ENCODE measurements at regions not wholly inside any gene's neighbourhood (a gene's known extent, or its start where the extent isn't known, plus 50 kb on each side); places are given as distances from the start of the nearest gene placed in this dataset.
"Not testable (repeated sequence)": the region's sequence is repeated elsewhere in the genome, so short reads cannot be mapped to it uniquely, and the experiment has no call there.

DNA sequence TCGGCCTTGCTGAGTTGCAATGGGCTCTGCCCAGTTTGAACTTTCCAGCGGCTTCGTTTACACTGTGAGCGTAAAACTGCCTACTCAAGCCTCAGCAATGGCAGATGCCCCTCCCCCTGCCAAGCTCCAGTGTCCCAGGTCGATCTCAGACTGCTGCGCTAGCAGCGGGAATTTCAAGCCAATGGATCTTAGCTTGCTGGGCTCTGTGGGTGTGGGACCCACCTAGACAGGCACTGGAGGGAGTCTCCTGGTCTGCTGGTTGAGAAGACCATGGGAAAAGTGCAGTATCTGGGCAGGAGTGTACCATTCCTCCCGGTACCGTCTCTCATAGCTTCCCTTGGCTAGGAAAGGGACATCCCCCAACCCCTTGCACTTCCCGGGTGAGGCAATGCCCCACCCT is 88.2 kb downstream of the KLHL28 start:
- H3K27ac Mint-ChIP-seq, result no peak overlapping the region
- DNase-seq (ENCODE audit: low spot score in 2 of 2) (no peak), ATAC-seq (no peak)
- peaks cover 0 to 5% of the 10 kb centered on the region in 2 donors for H3K9me3 Mint-ChIP-seq
- no peaks in the 10 kb centered on the region for H3K36me3 Mint-ChIP-seq

DNA sequence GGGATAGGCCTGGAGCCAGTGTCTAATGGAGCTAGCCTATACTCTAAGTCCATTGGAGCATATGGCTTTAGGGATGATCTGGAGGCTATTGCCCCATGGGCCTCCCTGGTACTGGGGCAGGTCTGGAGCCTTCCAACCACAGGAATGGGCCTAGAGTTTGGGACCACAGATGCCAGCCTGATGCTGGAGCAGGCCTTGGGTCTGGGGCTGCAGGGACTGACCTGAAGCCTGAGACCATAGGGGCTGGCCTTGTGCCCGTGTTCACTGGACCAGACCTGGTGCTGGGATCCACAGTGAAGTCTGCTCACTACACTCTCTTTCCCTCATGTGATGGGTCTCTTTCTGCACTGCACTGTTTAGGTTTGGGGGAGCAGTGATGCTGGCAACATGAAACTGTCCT is 95.0 kb downstream of the KLHL28 start:
- Mint-ChIP-seq H3K36me3 (no peaks in the 10 kb centered on the region), H3K27ac (no peak overlapping the region), H3K9me3 (peaks cover 0 to 3% of the 10 kb centered on the region in 2 donors)
- DNase-seq (ENCODE audit: low spot score in 2 of 2) (no peak), ATAC-seq (no peak)

DNA sequence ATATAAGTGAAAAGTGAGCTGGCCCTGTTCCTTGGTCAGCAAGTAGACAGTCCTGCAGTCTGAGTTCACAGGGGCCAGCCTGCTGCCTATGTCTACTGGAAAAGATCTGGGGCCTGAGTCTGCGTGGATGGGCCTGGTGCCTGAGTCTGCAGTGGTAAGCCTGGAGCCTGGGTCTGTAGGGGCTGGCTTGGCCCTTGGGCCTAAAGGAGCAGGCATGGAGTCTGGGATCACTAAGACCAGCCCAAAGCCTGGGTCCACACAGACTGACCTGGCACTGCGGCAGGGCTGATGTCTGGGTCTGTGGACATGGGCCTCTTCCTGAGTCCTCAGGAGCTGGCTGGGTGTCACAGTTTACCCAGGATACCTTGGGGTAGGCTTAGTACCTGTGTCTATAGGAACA is 95.4 kb downstream of the KLHL28 start:
- H3K9me3 Mint-ChIP-seq, result peaks cover 0 to 3% of the 10 kb centered on the region in 2 donors
- no peak overlapping the region for H3K27ac Mint-ChIP-seq
- no peak for DNase-seq (ENCODE audit: low spot score in 2 of 2)
- no peaks in the 10 kb centered on the region for H3K36me3 Mint-ChIP-seq
- no peak for ATAC-seq

DNA sequence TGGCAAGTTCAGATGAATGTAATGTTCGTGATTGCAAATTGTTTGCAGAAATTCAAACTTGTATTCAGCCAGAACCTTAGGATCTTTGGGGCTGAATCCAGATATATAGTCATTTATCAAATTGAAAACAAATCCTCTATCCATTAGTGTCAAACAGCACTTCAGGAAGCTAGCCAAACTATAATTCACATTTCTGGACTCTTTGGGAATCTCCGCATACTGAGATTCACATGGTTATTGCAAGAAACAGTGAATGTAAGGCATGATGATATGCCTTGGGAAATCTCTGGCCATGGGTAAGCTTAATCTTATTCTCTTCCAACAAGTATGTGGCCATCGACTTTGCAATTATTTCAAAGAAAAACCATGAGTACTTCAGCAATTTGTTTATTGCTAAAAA is 98.5 kb downstream of the KLHL28 start:
- ATAC-seq (no peak), DNase-seq (ENCODE audit: low spot score in 2 of 2) (no peak)
- Mint-ChIP-seq H3K36me3 (no peaks in the 10 kb centered on the region), H3K27ac (no peak overlapping the region), H3K9me3 (peaks cover 0 to 3% of the 10 kb centered on the region in 2 donors)

DNA sequence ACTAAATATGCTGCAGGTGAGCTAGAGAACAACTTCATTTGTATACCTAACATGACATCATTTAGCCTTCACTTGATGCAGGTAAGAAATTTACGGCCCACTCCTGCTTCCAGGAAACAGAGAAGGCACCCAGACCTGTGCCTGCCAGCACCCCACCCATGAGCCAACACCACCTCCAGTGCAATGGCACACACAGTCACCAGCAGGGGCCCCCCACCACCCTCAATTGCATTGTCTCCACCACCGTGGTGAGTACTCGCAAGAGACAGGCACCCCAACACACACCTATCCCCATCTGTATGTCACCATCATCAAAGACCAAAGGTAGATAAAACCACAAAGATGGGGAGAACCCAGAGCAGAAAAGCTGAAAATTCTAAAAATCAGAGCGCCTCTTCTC is 107.6 kb downstream of the KLHL28 start:
- Mint-ChIP-seq H3K36me3 (no peaks in the 10 kb centered on the region), H3K9me3 (no peaks in the 10 kb centered on the region), H3K27ac (no peak overlapping the region)
- no peak for DNase-seq (ENCODE audit: low spot score in 2 of 2)
- no peak for ATAC-seq

DNA sequence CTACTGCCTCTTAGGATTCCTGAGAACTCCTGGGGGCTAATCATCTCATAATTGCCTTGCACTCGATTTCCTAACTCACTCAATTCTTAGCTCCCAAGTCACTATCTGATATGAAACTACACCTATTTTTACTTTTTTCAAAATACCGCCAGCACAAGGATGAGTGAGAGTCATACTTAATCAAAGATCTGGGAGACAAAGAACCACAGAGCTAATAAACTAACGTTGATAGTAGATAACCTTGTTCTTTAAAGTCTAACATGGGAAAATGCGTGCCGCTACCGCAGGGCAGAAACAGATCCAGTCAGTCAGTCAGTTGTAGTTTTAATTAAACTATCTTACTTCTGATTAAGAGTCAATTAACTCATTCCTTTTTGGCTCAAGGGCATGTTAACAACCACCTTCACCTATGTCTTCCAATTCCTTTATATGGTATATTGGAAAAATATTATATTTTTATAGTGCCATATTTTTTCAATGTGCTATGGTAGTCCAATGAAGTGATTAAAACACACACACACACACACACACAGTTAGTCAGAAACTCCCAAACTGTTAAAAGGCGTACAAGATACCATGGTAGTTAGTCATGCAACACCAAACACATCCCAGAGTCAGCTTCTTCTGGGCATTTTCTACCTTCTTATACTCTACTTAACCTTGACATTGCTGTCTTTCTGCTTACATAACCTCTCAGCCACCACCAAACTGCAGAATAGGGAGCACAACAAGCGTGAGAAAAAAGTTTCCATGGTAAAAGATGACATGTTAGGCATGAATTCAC is 114.0 kb downstream of the KLHL28 start:
- Mint-ChIP-seq H3K9me3 (no peaks in the 10 kb centered on the region), H3K27ac (no peak overlapping the region), H3K36me3 (no peaks in the 10 kb centered on the region)
- DNase-seq (ENCODE audit: low spot score in 2 of 2), result no peak
- no peak for ATAC-seq

DNA sequence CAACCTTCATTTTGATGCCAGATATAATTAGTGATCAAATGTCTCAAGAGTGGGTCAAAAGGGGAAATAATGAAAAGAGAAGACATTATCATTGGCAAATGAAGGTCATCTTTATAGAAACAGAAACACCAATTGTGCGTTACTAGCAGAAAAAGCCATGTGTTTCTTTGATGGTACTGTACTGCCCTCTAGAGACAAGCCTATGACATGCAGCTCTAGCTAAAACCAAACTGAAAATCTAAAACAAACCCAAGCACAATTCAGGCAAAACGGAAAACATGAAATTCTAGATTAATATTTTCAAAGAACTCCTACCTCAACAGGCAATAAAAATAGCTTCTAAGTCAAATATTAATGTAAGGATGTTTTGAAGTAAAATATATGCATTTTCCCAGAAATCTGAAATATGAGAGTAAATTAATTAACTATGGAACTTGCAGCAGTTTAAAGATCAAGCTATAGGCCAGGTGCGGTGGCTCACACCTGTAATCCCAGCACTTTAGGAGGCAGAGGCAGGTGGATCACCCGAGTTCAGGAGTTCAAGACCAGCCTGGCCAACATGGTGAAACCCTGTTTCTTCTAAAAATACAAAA is 115.4 kb downstream of the KLHL28 start:
- Mint-ChIP-seq H3K27ac (no peak overlapping the region), H3K36me3 (no peaks in the 10 kb centered on the region), H3K9me3 (no peaks in the 10 kb centered on the region)
- peak in 1 of 2 donors; percentile 15 for DNase-seq (ENCODE audit: low spot score in 2 of 2)
- ATAC-seq, result no peak

DNA sequence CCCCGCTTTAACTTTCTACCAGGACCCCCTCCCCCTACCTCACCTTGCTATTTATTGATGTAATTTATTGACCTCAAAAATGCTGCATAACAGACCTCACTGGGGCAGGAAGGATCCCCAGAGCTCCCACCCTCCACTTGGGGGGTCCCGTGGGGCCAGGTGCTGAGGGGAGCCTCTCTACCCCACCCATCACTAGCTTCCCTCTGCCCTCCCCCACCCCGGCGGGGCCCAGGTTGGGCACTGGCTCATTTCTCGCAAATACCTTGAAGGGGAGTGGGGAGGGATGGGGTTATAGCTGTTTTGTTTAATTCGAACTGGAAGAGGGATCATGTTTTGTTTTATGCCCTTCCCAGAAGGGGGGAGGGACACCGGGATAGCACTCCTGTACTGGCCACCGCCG is 125.8 kb downstream of the KLHL28 start:
- ATAC-seq; DNase-seq (ENCODE audit: low spot score in 2 of 2); H3K36me3 Mint-ChIP-seq; H3K9me3 Mint-ChIP-seq; H3K27ac Mint-ChIP-seq: not testable (repeated sequence)

DNA sequence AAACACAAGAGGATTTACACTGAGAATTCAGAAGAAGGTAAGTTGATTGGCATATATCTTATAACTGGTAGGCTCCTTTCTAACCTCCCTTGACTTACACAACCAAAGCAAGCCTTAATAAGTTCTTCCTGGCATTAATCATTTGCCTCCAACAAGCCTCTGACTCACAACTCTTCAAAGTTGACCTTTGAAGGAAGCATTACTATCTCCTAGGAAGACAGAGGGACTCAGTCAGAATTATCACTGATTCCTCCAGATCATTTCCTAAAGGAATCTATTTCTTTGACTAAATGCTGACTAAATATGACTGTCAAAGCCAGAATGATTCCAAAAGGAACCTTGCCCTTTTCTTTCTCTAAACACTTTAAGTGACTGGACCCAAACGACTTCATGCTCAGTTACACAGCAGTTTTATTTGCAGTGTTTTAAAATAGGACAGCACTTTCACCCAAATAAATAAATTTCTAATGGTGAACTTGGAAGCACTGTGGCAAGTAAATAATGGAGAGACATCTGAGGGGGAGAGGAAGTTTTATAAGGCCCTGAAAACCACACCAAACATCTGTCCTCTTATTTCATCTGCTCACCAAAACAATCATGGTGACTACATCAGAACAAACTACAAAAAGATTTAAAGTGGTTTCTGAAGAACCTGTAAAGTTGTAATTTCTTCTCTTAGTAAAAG is 128.2 kb downstream of the KLHL28 start:
- no peak for ATAC-seq
- no peak for DNase-seq (ENCODE audit: low spot score in 2 of 2)
- H3K27ac Mint-ChIP-seq, result no peak overlapping the region
- no peaks in the 10 kb centered on the region for H3K36me3 Mint-ChIP-seq
- H3K9me3 Mint-ChIP-seq, result no peaks in the 10 kb centered on the region

DNA sequence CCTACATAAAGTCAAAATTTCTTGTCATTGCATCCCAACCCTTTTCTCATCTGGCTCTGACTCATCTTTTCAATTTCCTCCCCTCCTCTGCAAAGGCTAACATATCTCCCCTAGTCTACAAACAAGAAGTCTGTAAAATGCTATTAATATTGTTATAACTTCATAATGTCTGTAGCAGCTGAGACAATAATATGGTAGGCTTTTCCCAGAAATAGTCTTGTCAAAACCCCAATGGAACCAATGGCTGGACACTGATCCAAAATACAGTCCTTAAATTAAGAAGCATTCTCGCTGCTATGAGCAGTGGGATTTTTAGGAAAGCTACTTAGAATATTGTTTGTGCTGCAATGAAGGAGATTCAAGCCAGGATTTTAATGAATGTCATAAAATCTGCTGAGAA is 131.4 kb downstream of the KLHL28 start:
- ATAC-seq (no peak), DNase-seq (ENCODE audit: low spot score in 2 of 2) (no peak)
- Mint-ChIP-seq H3K36me3 (no peaks in the 10 kb centered on the region), H3K27ac (no peak overlapping the region), H3K9me3 (no peaks in the 10 kb centered on the region)

DNA sequence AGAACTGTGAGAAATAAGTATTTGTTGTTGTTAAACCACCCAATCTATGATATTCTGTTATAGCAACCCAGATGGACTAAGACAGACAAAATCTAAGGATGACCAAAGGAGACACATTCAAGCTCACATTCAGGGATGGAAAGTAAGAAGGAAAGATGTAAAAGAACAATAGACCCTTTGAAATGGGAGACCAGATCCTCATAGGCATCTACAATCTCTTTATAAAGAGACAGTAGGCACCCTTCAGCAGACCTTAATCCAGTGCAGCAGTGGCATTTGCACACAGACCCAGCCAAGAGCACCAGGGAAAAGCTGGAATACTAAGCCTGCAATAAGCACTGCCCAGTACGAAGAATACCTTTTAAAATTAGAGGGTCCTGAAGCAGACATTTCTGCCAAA is 132.7 kb downstream of the KLHL28 start:
- H3K36me3 Mint-ChIP-seq, result no peaks in the 10 kb centered on the region
- no peaks in the 10 kb centered on the region for H3K9me3 Mint-ChIP-seq
- no peak for DNase-seq (ENCODE audit: low spot score in 2 of 2)
- ATAC-seq, result no peak
- no peak overlapping the region for H3K27ac Mint-ChIP-seq

DNA sequence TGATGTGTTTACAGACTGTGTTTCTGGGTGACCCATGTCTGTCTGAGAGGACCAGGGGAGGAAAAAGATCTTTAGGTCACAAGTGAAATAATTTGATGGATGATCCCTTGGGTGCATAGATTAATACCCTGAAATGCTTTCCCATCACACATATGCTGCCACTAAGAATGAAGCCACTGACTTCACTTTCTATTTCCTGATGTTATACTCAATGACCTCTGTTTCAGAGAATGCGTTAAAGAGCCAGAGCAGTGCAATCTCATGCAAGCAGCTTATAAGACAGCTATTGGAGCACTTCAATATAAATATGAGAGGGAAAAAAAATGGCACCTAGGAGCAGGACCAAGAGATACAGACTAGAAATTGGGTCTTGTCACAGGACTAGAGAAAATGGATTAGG is 133.7 kb downstream of the KLHL28 start:
- Mint-ChIP-seq H3K9me3 (peaks cover 4 to 5% of the 10 kb centered on the region in 2 donors), H3K27ac (no peak overlapping the region), H3K36me3 (no peaks in the 10 kb centered on the region)
- no peak for ATAC-seq
- DNase-seq (ENCODE audit: low spot score in 2 of 2), result no peak

DNA sequence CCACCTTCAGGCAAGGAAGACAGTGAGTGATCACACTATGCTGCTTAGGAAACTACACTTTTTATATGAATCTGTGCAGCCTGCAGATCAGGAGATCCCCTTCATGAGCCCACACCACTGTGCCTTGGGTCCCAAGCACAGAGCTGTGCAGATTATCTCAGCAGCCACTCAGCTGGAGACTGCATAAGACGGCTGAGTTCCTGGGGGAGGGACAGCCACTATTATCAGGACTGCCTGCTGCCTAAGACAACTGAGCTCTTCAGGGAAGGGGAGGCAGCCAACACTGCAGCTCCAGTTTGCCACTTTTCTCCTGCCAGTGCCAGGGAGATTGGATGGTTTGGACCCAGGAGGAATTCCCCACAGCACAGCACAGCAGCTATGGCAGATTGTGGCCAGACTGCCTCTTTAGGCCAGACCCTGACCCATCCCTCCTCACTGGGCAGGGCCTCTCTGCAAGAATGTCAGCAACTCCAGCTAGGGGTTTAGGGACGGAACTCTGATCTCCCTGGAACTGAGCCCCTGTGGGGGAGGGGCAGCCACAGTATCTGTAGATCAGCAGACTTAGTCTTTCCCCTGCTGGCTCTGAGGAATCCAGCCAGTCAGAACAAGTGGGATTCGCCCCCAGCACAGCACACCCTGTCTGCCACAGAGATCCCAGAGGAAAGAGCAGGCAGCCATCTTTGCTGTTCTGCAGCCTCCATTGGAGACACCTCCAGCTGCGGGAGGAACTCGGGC is 141.3 kb downstream of the KLHL28 start:
- no peak overlapping the region for H3K27ac Mint-ChIP-seq
- DNase-seq (ENCODE audit: low spot score in 2 of 2) (no peak), ATAC-seq (no peak)
- H3K36me3 Mint-ChIP-seq, result no peaks in the 10 kb centered on the region
- peaks cover 5% of the 10 kb centered on the region in 2 donors for H3K9me3 Mint-ChIP-seq

DNA sequence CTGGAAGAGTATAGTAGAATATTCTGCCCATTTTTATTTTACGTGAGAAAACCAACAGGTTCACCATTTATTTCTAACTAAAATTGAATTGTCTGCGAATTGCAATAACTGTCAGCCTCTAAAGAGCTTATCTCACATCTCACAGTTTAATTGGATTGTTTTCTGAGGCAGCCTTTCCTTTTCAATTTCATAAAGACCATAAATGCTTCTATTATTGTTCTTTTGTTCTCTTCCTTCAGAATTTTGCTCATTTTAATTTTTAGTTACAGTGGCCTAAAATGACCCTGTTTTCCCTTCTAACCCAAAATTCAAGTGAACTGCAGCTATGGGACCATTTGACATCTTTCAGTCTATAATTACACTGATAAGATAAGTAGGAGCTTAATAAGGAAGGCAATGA is 147.6 kb downstream of the KLHL28 start:
- ATAC-seq (no peak), DNase-seq (ENCODE audit: low spot score in 2 of 2) (no peak)
- no peak overlapping the region for H3K27ac Mint-ChIP-seq
- H3K9me3 Mint-ChIP-seq, result no peaks in the 10 kb centered on the region
- H3K36me3 Mint-ChIP-seq, result no peaks in the 10 kb centered on the region

DNA sequence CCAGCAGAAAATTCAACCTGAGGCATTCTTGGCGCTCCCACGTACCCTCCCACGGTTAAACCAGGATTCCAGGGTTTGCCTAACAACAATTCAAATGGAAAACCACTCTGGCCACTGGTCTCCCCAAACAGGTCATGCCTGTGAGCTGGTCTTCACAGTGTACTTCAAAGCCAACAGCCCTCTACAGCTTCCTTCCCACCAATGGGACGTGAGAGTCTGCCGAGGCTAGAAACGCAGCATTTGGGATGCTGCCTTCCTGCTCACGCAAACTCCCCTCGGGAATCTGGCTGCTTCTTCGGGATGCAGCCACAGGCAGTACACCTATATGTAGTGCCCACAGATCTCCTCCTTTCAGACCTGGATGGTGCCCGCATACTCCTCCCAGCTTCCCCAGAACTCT is 149.1 kb downstream of the KLHL28 start:
- Mint-ChIP-seq H3K36me3 (no peaks in the 10 kb centered on the region), H3K9me3 (no peaks in the 10 kb centered on the region), H3K27ac (no peak overlapping the region)
- DNase-seq (ENCODE audit: low spot score in 2 of 2) (no peak), ATAC-seq (no peak)

DNA sequence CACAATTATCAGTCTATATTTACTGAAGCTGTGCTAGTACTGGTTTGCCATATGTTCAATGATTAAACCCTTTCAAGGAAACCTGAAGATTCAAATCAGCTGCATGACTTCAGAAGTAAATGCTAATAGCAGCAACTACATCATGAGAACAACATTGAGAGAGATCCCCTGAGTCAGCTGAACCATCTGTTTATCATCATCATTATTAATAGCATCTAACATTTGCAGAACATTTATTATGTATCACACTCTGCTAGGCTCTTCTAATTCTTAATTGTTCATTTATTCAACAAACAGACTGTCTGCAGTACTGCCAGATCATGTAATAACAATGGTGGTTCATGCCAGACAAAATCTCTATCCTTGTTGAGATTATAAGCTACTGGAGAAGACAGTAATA is 157.4 kb downstream of the KLHL28 start:
- DNase-seq (ENCODE audit: low spot score in 2 of 2) (no peak), ATAC-seq (no peak)
- no peaks in the 10 kb centered on the region for H3K9me3 Mint-ChIP-seq
- no peaks in the 10 kb centered on the region for H3K36me3 Mint-ChIP-seq
- H3K27ac Mint-ChIP-seq, result no peak overlapping the region

DNA sequence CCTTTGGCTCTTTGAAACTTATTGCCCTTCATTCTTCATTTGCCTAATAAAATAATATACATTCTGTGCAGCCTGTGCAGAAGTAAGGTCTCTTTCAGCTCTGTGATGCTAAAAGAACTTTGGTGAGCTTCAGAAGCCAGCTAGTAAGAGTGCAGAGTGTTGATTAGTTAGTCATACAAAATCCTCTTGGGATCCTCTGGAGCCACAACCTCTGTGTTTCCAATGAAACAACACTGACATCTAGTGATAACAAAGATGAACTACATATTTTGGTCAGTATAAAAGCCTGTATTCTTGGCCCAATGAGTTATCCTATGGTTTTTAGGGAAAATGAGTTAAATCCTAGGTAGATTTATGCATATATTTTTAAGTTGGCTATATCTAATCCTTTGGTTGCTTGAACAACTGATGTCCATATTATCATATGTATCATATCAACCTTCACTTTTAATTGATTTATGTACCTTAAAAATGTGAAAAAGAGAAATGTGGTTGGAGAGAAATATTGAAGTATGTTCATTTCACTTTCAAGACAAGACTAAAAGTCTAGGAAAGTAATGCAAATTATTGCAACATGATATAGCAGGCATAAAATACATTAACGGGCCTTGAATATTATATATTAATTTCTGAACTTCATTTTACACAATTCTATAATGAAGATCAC is 158.4 kb downstream of the KLHL28 start:
- peak; percentile 37 to 61 for ATAC-seq
- no peaks in the 10 kb centered on the region for H3K9me3 Mint-ChIP-seq
- no peaks in the 10 kb centered on the region for H3K36me3 Mint-ChIP-seq
- H3K27ac Mint-ChIP-seq, result no peak overlapping the region
- no peak for DNase-seq (ENCODE audit: low spot score in 2 of 2)
